DMS114 treated with DMSO at 0.1 percent for 48 hours (cell line): ENCODE measurements at regions not wholly inside any gene's neighbourhood (a gene's known extent, or its start where the extent isn't known, plus 50 kb on each side); places are given as distances from the start of the nearest gene placed in this dataset.
"Not testable (repeated sequence)": the region's sequence is repeated elsewhere in the genome, so short reads cannot be mapped to it uniquely, and the experiment has no call there.

ENCODE experiments used
- DNase-seq: peaks from one replicate; lab custom pipeline; 2025; ENCODE audit not compliant: unreplicated experiment; lab: John Stamatoyannopoulos, UW

DNA sequence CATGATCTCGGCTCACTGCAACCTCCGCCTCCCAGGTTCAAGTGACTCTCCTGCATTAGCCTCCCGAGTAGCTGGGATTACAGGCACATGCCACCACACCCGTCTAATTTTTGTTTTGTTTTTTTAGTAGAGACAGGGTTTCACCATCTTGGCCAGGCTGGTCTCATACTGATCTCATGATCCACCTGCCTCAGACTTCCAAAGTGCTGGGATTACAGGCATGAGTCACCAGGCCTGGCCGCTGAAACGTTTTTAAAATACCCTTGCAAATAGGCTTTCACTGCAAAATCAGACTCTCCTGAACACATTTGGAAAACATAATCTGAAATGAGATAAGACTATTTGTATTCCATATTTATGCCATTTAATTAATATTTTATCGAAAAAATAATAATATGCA is 826.1 kb upstream of the CNTN5 start:
- DNase-seq: no peak

DNA sequence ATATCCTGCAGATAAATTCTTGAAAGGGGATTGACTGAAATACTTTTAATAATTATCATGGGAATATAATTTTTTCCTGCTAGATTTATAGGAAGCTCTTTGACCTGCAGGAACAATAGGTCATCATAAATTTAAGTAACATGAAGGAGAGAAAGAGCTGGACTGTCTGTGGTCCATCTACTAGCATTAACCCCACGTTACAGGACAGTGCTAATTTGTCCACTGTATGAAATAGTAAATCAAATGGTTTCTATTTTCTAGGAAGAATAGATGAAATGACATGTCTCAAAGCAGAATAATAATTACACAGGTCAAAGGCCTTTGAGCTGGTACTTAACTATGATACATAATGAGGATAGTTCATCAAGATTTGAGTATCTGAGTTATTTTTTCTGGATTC is 825.4 kb upstream of the CNTN5 start:
- no peak for DNase-seq

DNA sequence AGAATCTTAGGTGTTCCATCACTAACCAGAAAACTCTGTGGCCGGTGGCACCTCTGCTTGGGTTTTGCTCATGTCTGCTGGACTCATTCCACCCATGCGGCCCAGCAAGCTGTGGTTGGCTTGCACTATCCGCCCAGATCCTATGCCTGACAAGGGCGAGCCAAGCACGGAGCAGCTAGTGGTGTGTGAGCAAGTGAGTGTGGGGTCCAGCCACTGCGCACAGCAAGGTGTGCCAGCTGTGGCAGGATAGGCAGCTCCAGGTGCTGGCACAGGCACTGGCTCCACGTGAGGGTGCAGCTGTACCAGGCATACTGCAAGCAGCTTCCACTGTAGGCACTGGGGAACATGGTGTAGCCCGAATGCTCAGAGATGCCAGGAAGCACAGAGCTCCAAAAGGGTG is 813.7 kb upstream of the CNTN5 start:
- no peak for DNase-seq

DNA sequence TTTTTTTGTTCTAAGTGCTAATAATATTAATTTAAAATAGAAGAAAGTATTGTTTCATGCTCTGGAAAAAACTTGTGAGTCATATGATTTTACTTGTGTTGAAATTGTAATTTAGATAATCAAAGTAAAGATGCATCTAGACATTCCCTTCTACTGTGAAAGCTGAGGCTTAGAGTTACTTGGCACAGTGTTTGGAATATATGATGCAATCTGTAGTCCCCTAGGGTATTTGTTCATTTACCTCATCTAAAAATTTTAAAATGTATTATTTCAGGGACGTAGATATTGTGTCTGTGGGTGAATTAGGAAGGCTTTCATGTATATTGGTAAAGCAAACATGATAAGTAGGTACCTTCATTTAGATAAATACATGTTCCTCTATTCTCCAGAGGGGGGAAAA is 793.5 kb upstream of the CNTN5 start:
- DNase-seq: no peak

DNA sequence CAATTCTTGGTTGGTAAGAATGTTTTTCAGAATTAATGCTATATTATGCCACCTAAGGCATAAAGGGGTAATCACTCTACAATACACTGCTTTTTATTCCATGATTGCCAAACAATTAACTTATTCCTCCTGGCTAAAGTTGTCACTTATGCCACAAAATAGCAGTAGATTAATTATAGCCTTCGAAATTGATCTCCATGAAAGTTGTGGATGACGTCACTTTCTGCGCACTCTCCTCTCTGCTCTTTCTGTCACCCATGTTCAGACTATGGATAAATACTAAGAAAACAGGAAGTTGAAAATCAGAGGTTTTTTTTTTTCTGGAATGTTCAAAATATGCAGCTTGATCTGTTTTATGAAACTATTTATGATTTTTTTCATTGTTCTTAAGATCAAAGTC is 790.1 kb upstream of the CNTN5 start:
- DNase-seq: no peak

DNA sequence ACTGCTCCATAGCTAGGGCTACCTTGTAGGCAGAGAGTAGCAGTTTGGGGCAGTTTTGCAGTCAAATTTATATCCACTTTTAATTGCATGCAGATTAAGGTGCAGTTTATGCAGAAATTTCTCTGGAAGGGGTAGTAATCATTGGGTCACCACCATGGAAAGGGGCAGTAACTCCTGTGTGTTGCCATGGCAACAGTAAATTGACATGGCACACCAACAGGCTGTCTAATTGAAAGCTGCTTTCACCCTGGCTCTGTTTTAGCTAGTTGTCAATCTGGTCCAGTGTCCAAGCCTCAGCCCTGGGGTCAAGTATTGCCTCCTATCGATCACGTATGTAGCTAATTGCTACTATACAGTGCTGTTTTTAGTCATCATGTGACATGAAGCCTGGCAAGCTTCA is 786.1 kb upstream of the CNTN5 start:
- DNase-seq: no peak

DNA sequence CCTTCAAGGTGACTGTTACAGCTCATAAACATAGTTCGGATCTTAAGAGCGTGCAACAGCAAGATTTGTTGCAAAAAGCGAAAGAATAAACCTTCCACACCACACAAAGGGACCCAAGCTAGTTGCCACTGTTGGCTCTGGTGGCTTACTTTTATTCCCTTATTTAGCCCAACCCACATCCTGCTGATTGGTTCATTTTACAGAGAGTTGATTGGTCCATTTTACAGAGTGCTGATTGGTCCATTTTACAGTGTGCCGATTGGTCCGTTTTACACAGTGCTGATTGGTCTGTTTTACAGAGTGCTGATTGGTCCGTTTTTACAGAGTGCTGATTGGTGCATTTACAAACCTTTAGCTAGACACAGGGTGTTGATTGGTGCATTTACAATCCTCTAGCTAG is 776.9 kb upstream of the CNTN5 start:
- no peak for DNase-seq

DNA sequence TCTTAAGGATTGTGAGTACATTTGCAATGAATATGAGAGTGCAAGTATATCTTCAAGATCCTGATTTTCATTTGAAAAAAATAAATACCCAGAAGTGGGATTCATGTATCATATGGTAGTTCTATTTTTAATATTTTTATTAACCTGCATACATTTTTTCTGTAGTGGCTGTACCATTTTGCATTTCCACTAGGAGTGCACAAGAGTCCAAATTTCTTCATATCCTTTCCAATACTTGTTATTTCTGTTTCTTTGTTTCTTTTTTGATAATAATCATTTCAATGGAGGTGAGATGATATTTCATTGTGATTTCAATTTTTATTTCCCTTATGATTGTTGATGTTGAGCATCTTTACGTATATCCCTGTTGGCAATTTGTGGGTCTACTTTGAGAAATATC is 759.8 kb upstream of the CNTN5 start:
- DNase-seq: no peak

DNA sequence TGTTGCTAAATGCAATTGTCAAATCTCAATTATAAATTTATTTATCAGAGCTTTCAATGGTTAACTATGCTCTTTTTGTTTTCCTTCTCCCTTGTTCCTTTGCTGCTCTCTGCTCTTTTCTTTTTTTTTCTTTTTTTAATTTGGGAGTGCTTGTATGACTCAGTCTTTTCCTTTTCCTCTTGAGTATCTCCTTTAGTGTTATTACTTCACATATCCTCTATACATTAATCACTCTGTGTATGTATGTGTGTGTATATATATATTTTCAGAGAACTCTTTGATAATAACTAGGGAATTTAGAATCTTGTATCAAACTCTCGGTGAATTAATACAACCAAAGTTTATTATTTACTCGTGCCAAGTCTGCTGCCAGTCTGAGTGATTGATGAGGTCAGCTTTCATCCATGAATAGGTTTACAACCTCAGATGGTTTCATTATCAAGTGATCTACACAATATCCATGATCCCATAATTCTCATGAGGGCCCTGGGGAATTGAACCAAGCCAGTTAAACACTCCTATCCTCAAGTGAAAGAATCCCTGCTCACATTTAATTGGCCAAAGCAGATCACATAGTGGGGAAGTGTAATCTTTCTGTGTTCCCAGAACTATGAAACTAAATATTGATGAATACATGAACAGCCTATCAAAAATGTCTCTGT is 743.4 kb upstream of the CNTN5 start:
- DNase-seq: no peak

DNA sequence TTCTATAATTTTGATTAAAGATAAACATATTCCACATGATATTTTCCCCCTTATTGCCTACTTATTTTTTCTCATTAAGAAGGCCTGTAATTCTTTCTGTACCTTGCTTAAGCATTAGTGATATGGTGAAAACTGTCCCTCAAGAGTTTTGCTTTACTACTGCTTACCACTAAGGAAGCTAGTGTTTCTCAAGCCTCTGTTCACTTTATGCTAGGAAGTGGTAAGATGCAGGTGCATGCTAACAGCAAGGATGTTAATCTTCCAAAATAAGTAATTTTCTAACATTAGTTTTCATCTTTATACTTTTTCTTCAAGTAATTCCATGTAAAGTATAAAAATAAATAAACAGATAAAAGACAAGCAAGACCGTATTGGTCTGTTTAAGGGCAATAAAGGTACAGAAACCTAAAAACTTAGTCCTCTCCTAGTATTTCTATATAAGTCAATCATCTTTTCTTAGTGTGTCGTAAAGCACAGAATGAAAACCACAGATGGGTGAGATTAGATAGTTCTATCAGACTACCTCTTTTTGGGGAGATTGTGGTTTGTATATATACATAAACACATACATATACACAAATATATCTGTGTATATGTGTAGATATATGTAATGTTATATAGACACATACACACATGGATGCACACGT is 731.0 kb upstream of the CNTN5 start:
- DNase-seq: no peak

DNA sequence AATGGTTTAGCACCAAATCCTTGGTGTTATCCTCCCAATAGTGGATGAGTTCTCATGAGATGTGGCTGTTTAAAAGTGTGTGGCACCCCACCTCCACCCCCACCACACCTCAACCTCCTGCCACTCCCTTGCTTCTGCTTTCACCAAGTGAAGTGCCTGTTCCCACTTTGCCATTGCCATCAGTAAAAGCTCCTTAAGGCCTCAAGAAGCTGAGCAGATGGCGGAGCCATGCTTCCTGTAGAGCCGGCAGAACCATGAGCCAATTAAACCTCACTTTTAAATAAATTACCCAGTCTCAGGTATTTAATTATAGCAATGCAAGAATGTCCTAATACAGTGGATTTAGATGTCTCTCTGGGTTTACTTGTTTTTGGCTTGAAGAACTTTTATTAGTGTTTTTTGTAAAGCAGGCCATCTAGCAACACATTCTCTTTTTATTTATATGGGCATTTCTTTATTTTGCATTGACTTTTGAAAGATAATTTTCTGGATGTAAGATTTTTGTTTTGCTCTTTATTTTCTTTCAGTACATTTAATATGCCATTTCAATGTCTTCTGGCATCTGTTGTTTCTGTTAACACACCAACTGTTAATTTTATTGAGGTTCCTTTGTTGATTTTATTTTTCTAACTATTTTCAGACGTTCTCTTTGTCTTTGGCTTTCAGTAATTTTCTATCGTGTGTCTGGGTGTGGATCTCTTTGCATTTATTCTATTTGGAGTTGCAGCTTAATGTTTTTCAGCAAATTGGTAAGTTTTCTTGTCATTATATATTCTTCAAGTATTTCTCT is 724.5 kb upstream of the CNTN5 start:
- DNase-seq: no peak

DNA sequence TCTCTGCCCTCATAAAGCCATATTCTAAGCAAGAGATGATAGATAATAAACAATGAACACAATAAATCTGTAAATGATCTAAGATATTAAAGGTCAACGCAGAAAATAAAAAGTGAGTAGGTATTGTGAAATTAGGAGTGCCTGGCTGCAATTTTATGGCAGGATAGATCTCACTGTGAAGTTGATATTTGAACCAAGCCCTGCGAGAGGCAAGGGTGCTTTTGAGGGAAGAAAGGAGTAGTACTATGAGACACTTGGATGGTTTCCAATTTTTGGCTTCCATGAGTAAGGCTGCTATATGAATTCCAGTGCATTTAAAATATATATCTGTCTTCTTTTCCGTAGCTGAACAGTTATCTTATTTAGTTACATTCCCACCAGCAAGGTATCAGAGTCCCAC is 720.0 kb upstream of the CNTN5 start:
- DNase-seq: no peak

DNA sequence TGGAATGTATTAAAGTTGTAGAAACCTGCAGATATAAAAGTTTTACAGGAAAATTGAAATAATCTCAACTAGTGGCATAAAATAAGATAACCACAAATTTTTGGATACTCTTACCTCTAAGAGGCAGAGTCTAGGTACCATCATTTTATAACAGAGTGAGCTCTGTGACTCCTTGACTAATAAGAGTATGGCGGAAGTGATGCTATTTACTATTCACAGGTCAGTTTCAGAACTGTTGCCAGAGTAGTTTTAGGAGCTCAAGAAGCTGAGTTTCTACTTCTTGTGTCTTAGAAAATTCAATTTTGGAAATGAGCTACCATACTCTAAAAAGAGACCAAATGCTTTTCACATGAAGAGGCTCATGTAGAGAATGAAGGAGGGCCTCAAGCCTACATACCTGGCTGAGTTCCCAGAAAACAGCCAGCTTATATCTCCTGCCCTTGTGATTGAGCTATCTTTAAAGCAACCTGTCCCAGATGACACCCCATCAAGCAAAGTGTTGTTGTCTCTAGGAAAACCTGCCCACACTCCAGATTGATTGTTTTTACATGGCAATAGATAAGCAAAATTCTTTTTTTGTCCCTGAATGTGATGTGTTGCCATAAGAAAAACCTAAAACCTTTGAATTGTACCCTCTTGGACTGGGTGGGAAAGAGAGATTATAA is 712.8 kb upstream of the CNTN5 start:
- no peak for DNase-seq

DNA sequence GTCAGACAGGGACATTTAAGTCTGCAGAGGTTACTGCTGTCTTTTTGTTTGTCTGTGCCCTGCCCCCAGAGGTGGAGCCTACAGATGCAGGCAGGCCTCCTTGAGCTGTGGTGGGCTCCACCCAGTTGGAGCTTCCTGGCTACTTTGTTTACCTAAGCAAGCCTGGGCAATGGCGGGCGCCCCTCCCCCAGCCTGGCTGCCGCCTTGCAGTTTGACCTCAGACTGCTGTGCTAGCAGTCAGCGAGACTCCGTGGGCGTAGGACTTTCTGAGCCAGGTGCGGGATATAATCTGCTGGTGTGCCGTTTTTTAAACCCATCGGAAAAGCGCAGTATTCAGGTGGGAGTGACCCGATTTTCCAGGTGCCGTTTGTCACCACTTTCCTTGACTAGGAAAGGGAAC is 690.4 kb upstream of the CNTN5 start:
- not testable (repeated sequence) for DNase-seq

DNA sequence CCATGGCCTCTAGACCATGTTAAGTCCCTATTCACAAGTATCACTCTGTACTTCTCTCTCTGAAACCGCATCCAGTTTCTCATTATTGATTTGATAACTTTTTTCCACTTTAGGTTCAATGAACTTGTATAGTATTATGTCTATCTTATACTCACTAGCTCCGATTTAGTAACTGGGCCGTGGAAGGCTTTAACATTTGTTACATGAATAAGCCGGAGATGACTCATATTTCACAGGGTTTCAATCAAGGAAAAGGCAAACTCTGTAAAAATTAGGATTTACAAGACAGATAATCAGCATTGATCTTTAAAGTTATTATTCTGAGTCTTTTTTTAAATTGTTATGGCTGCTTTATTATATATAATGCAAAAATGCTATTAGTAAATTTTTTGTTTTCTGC is 662.2 kb upstream of the CNTN5 start:
- DNase-seq: no peak

DNA sequence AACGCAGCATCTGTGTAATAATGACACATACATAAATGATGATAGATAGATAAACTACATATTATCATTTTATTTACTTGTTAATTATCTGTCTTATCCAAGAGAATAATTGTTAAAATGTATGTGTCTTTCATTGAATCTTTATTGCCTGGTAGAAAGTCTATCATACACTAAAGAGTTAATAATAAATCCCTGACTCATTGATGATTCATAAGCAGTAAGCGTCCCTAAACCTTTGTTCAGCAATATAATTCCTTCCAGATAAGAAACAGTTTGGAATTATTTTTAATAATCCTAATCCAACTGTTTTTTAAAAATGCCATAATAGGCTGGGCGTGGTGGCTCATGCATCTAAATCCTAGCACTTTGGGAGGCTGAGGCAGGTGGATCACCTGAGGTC is 655.6 kb upstream of the CNTN5 start:
- DNase-seq: no peak

DNA sequence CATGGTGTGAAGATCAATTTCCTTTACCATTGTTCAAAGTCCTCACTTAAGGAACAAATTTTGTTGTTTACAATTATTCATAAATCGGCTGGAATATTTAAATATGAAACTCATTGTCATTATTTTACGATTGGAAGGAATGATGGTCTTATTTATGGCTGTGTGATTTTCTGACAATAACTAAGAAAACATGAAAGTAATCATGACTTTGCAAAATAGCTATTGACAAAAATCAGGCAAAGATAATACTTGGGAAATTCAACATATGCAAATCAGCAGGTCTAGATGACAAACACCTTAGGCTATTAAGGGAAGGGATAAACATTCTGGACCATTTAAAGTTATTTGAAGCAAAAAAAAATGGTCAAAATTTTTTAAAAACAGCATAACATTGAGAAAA is 654.8 kb upstream of the CNTN5 start:
- no peak for DNase-seq

DNA sequence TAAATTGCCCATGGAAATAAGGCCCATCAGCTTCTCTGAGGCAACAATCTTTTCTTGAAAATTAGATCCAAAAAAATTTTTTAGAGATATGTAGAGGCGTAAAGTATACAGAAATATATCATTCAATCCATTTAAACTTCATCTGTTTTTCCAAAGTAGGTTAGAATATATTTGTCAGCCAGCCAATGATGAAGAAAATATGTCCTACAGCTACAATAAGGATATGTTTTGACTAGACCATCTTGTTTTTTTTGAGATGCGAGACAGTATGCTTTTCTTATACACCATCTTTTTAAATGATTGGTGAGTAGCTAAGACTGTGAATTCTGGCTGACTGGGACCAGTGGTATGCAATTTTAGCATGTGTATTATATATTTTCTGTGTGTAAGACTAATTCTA is 630.4 kb upstream of the CNTN5 start:
- no peak for DNase-seq

DNA sequence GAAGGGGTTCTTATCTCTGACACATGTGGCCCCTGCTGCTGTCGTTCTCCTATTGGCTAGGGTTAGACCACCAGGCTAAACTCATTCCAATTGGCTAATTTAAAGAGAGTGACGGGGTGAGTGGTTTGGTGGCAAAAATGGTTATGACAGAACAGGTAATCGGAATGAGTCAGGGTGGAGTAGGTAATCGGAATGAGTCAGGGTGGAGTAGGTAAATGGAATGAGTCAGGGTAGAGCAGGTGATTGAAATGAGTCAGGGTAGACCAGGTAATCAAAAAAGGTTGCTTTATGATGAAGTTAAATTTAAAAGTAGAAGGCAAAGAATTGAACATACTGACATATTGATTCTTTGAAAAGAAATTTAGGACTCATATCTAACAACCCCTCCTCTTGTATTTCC is 626.2 kb upstream of the CNTN5 start:
- not testable (repeated sequence) for DNase-seq

DNA sequence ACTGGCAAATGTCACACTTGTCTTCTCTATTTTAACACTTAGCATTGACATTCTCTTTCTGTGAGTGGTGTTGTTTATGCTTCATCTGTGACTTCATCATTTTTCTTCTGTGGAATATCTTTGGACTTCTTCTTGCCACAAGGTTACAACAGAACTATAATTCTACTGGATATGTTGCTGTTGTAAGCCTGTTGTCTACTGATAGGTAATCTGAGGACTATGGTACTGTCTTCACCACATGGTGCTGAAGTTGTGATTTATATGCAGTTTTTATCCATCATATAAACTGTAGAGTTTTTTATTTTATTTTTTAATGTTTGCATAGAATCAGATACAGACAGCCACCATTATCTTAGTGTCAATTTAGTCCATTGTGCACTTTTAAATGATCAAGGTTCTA is 622.2 kb upstream of the CNTN5 start:
- DNase-seq: no peak

DNA sequence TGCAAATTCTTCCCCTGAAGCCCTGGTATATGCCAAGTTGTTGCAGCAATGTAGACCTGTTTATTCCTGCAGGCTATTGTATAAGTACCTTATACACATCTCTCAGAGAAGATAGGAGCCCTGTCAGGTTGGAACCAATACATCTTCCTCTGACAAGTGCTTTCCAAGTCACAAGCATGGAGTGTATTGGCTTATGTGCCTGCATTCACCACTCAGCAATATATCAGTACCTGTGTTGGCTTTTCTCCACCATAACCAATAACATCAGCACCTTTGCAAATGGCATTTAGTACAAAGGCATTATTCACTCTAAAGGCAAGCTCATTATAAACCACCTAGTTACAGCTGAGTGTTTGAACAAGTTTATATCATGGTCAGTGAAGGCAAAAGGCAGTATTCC is 611.7 kb upstream of the CNTN5 start:
- DNase-seq: no peak

DNA sequence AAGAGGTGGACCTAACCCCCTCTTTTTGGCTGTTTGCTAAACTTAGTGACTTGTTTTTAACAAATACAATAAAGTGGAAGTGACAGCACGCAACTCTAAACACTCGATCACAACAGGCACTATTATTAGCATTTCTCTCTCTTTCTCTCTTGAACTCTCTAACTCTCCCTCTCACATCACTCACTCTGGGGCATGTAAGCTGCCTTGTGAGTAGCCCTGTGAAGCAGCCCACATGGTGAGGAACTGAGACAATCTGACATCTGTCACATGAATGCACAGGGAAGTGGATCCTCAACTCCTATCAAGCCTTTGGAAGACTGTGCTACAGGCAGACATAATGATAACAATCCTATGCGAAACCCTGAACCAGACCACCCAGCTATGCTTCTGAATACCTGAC is 609.0 kb upstream of the CNTN5 start:
- DNase-seq: no peak
